Heart left ventricle (tissue), 16 donors: ENCODE measurements at regions not wholly inside any gene's neighbourhood (a gene's known extent, or its start where the extent isn't known, plus 50 kb on each side); places are given as distances from the start of the nearest gene placed in this dataset.

Experiments used
- ATAC-seq, 4 donors: fragments of 200-7000 bp; cut with Tn5 transposase; one replicate each; pipeline ENCODE4 v1.9.1; 2020 to 2022; ENCODE audit warnings: moderate library complexity in 4 of 4, mild to moderate bottlenecking in 3 of 4, moderate number of reproducible peaks in 1 of 4
- DNase-seq, 5 donors: peaks; one replicate each; pipeline ENCODE4 v3.0.0-alpha.2; 2020
- H3K27ac ChIP-seq, 12 donors: fragments of 200-600 bp; sonication (generic) in 4 of 12; one replicate each; pipeline versions ENCODE4 v1.5.0 to v1.8.0; 2016 to 2022; ENCODE audit warnings: mild to moderate bottlenecking in 2 of 12
- H3K27me3 ChIP-seq, 9 donors: fragments of 200-600 bp; sonication (generic) in 2 of 9; one replicate each; pipeline versions ENCODE4 v1.5.1 to v1.8.0; 2016 to 2022; ENCODE audit warnings: mild to moderate bottlenecking in 3 of 9
- H3K36me3 ChIP-seq, 9 donors: fragments of 200-600 bp; sonication (generic) in 2 of 9; one replicate each; pipeline versions ENCODE4 v1.5.0 to v1.8.0; 2018 to 2022; ENCODE audit warnings: mild to moderate bottlenecking in 2 of 9
- H3K4me1 ChIP-seq, 12 donors: fragments of 200-600 bp; sonication (generic) in 4 of 12; one replicate each; pipeline versions ENCODE4 v1.5.0 to v1.8.0; 2016 to 2022; ENCODE audit warnings: mild to moderate bottlenecking in 3 of 12
- H3K4me3 ChIP-seq, 12 donors: fragments of 200-600 bp; sonication (generic) in 4 of 12; one replicate each; pipeline versions ENCODE4 v1.5.0 to v1.8.0; 2017 to 2022; ENCODE audit warnings: mild to moderate bottlenecking in 9 of 12, moderate library complexity in 4 of 12
- H3K9me3 ChIP-seq, 12 donors: fragments of 200-600 bp; sonication (generic) in 4 of 12; one replicate each; pipeline versions ENCODE4 v1.5.0 to v1.8.0; 2016 to 2022; ENCODE audit warnings: mild to moderate bottlenecking in 1 of 12
- POLR2A ChIP-seq, 2 donors: fragments of 450-650 bp; IDR thresholded peaks; one replicate each; pipeline ENCODE4 v1.6.1; 2017; ENCODE audit warnings: antibody characterized with exemption in 2 of 2, mild to moderate bottlenecking in 2 of 2, moderate library complexity in 2 of 2
- WGBS, 4 donors: extraction: QIAGEN DNeasy Blood & Tissue Kit in 2 of 4; methylation state at CpG; one replicate each; pipeline versions ENCODE4 v1.1.5 to v1.1.7; 2013 to 2018; 5-methylcytosine and 5-hydroxymethylcytosine counted together
- intact Hi-C, 10 donors: fragments of 100-400 bp; cut with DNase I; formaldehyde crosslinking; loops; one replicate each; pipeline versions ENCODE4 v1.11.1 to v1.14.2; 2022
- TF ChIP-seq, protein P1 (sequence below), 12 donors: fragments of 200-600 bp; sonication (generic) in 4 of 12; IDR thresholded peaks; one replicate each; pipeline versions ENCODE4 v1.5.0 to v1.8.0; 2018 to 2022; ENCODE audit warnings: antibody characterized with exemption in 12 of 12, mild to moderate bottlenecking in 5 of 12
- donor health status: ischemic (EF 13 %, LVEDD 7.1; RV severe dilation, severe dysfunction).
- donor health status: healthy with polysubstance abuse.
- donor health status: DM: no; HTN: yes; CAD: no.
- donor health status: DM: no; HTN: no; CAD: no.
- donor health status: ischemic (EF 25% LVEDD 6.9; RV normal size, moderate dysfunction).
- donor health status: ischemic (EF 25% LVEDD 5.7; RV mildly dilated, moderate dysfunction).
- donor health status: healthy.
- donor health status: DM: yes; HTN: yes; CAD: no.
- donor health status: ischemic (EF 35%, LVEDD 5.7; RV mildly dilated, moderate dysfunction).
- donor health status: nonischemic (EF 11% LVEDD 7.7; RV severe dilation, severe dysfunction).
- donor health status: DM: yes; HTN: yes; CAD: no.
- donor health status: PGD.
- donor health status: ischemic (EF 29% LVEDD 5.4; RV normal size, mild dysfunction).
- donor health status: nonischemic (EF 23%, LVEDD 6.1; RV moderate dilation, normal function).

DNA sequence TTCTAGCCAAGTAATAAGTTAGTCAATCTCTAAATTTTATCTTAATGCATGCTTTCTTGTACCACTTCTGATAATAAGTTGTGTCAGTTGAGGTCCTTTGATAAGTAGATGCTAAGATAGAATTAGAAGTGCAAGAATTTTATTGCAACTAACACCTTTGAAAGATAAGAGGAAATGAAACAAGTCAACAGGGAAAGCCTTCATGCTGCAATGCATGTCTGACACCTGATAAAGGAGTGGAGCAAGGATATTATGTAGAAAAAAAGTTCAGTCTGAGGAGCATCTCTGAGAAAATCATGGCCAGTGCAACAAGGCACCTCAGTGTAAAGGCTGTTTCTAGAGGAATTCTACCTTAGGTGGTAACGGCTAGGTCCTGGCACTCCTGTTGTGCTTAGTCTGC lies 210.7 kb upstream of the PPP1R2C start:
- H3K27me3 ChIP-seq: peaks cover 0 to 3% (median 0%) of the 10 kb centered on the region in 9 donors
- no peak overlapping the region for H3K27ac ChIP-seq
- DNase-seq (no peak), ATAC-seq (no peak)
- WGBS, 4 donors: 21 to 64% (median 50%) methylated on average over 1 of the region's 1 CpG
- TF ChIP-seq, protein P1, sequence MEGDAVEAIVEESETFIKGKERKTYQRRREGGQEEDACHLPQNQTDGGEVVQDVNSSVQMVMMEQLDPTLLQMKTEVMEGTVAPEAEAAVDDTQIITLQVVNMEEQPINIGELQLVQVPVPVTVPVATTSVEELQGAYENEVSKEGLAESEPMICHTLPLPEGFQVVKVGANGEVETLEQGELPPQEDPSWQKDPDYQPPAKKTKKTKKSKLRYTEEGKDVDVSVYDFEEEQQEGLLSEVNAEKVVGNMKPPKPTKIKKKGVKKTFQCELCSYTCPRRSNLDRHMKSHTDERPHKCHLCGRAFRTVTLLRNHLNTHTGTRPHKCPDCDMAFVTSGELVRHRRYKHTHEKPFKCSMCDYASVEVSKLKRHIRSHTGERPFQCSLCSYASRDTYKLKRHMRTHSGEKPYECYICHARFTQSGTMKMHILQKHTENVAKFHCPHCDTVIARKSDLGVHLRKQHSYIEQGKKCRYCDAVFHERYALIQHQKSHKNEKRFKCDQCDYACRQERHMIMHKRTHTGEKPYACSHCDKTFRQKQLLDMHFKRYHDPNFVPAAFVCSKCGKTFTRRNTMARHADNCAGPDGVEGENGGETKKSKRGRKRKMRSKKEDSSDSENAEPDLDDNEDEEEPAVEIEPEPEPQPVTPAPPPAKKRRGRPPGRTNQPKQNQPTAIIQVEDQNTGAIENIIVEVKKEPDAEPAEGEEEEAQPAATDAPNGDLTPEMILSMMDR (IDR thresholded peaks at IDR 0.05): no peak
- no peak for TF ChIP-seq POLR2A (IDR thresholded peaks at IDR 0.05)
- H3K9me3 ChIP-seq: no peaks in the 10 kb centered on the region
- no peak overlapping the region for H3K4me3 ChIP-seq
- intact Hi-C loops: no loop called here
- H3K4me1 ChIP-seq: no peaks in the 10 kb centered on the region
- H3K36me3 ChIP-seq: no peaks in the 10 kb centered on the region

DNA sequence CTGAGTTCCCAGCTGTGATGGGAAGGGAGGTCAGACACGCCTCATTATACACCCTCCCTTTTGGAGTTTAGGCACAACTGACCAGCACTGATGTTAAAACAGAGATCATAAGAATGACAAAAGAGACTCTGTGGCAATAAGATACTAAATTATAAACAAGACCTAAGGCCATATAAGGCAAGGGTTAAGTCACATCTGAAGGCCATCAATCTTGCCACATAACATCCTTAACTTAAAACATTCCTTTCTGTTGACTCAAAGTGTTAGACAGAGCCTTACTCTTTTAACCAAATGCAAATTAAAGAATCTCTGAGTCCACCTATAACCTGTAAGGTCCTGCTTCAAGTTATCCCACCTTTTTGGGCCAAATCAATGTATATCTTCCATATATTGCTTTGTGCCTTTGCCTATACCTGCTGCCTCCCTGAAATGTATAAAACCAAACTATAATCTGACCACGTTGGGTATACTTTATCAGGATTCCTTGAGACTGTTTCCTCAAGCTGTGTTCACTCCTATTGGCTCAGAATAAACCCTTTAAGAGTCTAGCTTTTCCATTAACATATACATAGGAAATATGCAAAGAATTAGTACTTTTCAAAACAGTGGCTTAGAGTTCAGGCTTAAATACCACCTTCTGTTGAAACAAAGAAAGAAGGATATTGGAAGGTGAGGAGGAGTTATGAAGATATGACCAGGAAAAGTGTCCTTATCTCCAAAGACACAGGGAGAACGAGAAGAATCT lies 214.4 kb upstream of the PPP1R2C start:
- no peak for DNase-seq
- no peak for ATAC-seq
- Histone ChIP-seq H3K27ac (no peak overlapping the region), H3K4me3 (no peak overlapping the region), H3K27me3 (peaks cover 0 to 3% (median 0%) of the 10 kb centered on the region in 9 donors), H3K36me3 (no peaks in the 10 kb centered on the region), H3K4me1 (no peaks in the 10 kb centered on the region), H3K9me3 (no peaks in the 10 kb centered on the region)
- intact Hi-C loops: no loop called here
- WGBS, 4 donors: 48 to 80% (median 61%) methylated on average over 3 of the region's 3 CpGs
- no peak for TF ChIP-seq POLR2A (IDR thresholded peaks at IDR 0.05)
- TF ChIP-seq, protein P1 (IDR thresholded peaks at IDR 0.05): no peak

DNA sequence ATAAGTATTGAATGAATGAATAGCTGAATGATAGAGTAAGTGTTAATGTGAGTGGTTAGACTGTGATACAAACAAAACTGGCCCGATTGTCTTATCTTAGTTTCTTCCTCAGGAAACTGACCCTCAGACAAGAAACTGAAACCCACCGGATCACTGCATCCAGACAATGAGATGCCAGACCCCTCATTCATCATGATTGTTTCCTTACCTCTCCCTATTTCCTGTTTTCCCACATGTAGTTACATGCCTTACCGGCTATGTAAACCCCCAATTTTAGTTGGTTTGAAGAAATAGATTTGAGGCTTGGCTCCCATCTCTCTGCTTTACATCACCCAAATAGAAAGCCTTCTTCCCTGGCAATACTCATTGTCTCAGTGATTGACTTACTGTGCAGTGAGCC lies 218.9 kb upstream of the PPP1R2C start:
- ATAC-seq: no peak
- intact Hi-C loops: no loop called here
- H3K9me3 ChIP-seq: no peaks in the 10 kb centered on the region
- TF ChIP-seq, protein P1 (IDR thresholded peaks at IDR 0.05): no peak
- TF ChIP-seq POLR2A (IDR thresholded peaks at IDR 0.05): no peak
- no peak for DNase-seq
- H3K4me1 ChIP-seq: no peaks in the 10 kb centered on the region
- no peaks in the 10 kb centered on the region for H3K36me3 ChIP-seq
- H3K27ac ChIP-seq: no peak overlapping the region
- no peak overlapping the region for H3K4me3 ChIP-seq
- H3K27me3 ChIP-seq: peaks cover 0 to 3% (median 0%) of the 10 kb centered on the region in 9 donors
- 24 to 42% (median 39%) methylated on average over 3 of the region's 3 CpGs for WGBS, 4 donors

DNA sequence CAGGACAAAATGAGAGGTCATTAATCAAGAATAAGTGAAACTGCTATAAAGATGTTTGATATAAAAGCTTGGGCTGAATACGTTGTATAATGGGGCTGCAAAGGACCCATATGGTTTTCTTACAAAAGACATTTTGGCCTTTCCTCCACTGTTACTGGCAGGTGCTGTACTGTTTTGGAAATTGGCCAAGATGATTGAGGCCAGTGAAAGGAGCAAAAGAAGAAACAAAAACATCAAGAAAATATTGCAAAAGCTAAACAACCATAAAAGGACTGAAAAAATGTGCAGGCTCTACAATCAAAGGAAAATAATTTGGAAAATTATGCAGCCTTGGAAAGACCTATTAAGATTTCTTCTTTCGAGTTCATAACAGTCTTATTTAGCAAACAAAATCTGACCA lies 222.2 kb upstream of the PPP1R2C start:
- Histone ChIP-seq H3K9me3 (no peaks in the 10 kb centered on the region), H3K36me3 (no peaks in the 10 kb centered on the region), H3K4me1 (no peaks in the 10 kb centered on the region), H3K27ac (no peak overlapping the region), H3K27me3 (peaks cover 0 to 4% (median 0%) of the 10 kb centered on the region in 9 donors), H3K4me3 (no peak overlapping the region)
- DNase-seq (no peak), ATAC-seq (no peak)
- 58 to 66% (median 64%) methylated on average over 2 of the region's 2 CpGs for WGBS, 4 donors
- TF ChIP-seq, protein P1 (IDR thresholded peaks at IDR 0.05): no peak
- TF ChIP-seq POLR2A (IDR thresholded peaks at IDR 0.05): no peak
- intact Hi-C loops: no loop called here
